ENCODE measurements at regions not wholly inside any gene's neighbourhood (a gene's known extent, or its start where the extent isn't known, plus 50 kb on each side); places are given as distances from the start of the nearest gene placed in this dataset.
"Not testable (repeated sequence)": the region's sequence is repeated elsewhere in the genome, so short reads cannot be mapped to it uniquely, and the experiment has no call there.

- no peak for DNase-seq (ENCODE audit: low read depth)
- TF ChIP-seq CTCF (IDR thresholded peaks at IDR 0.05; ENCODE audit: insufficient read depth, low read depth, low read length, missing control alignments) = no peak
- no peak overlapping the region for H3K4me3 ChIP-seq (ENCODE audit: low read length)
These were observed 151.7 kb downstream of the LYPLAL1 start for GRCh38 chr1:219325368-219325742.

- TF ChIP-seq CTCF (IDR thresholded peaks at IDR 0.05; ENCODE audit: insufficient read depth, low read depth, low read length, missing control alignments) = no peak
- peak; percentile 93 for DNase-seq (ENCODE audit: low read depth)
- H3K4me3 ChIP-seq (ENCODE audit: low read length) = no peak overlapping the region
These were observed 151.1 kb downstream of the LYPLAL1 start for GRCh38 chr1:219324629-219325367.

- H3K4me3 ChIP-seq (ENCODE audit: low read length) = no peak overlapping the region
- no peak for DNase-seq (ENCODE audit: low read depth)
- no peak for TF ChIP-seq CTCF (IDR thresholded peaks at IDR 0.05; ENCODE audit: insufficient read depth, low read depth, low read length, missing control alignments)
These were observed 150.5 kb downstream of the LYPLAL1 start for GRCh38 chr1:219324171-219324570.

GRCh38 chr1:219323426-219323825 lies 149.7 kb downstream of the LYPLAL1 start:
- no peak overlapping the region for H3K4me3 ChIP-seq (ENCODE audit: low read length)
- TF ChIP-seq CTCF (IDR thresholded peaks at IDR 0.05; ENCODE audit: insufficient read depth, low read depth, low read length, missing control alignments) = no peak

GRCh38 chr1:219322766-219323165 lies 149.1 kb downstream of the LYPLAL1 start:
- no peak for DNase-seq (ENCODE audit: low read depth)
- no peak for TF ChIP-seq CTCF (IDR thresholded peaks at IDR 0.05; ENCODE audit: insufficient read depth, low read depth, low read length, missing control alignments)
- H3K4me3 ChIP-seq (ENCODE audit: low read length) = no peak overlapping the region

More at GRCh38 chr1:219323426-219323825, 149.7 kb downstream of the LYPLAL1 start:
- DNase-seq (ENCODE audit: low read depth) = no peak

- DNase-seq (ENCODE audit: low read depth); H3K4me3 ChIP-seq (ENCODE audit: low read length): not testable (repeated sequence)
These were observed 146.9 kb downstream of the LYPLAL1 start for GRCh38 chr1:219320563-219320962.

GRCh38 chr1:219318826-219319225 lies 145.1 kb downstream of the LYPLAL1 start:
- H3K4me3 ChIP-seq (ENCODE audit: low read length) = no peak overlapping the region
- no peak for DNase-seq (ENCODE audit: low read depth)
- TF ChIP-seq CTCF (IDR thresholded peaks at IDR 0.05; ENCODE audit: insufficient read depth, low read depth, low read length, missing control alignments) = no peak

Measured in epithelial cell of esophagus (primary cell).